CD4-positive, alpha-beta memory T cell (primary cell): ENCODE measurements at regions not wholly inside any gene's neighbourhood (a gene's known extent, or its start where the extent isn't known, plus 50 kb on each side); places are given as distances from the start of the nearest gene placed in this dataset.

ENCODE experiments used
- CTCF ChIA-PET: fragments of 350-600 bp; sonication (Branson Sonifier 250); formaldehyde crosslinking; loops from one replicate; lab custom pipeline; 2021; ENCODE audit warnings: inconsistent platforms; ENCODE audit not compliant: partially characterized antibody; lab: Charles Lee
- POLR2A ChIA-PET: fragments of 350-600 bp; sonication (Branson Sonifier 250); formaldehyde crosslinking; loops from one replicate; lab custom pipeline; 2021; ENCODE audit not compliant: partially characterized antibody; lab: Charles Lee
- DNase-seq, 5 donors: peaks; one replicate each; pipeline versions ENCODE4 v3.0.0 to v3.0.0-alpha.2; 2020 to 2022; ENCODE audit warnings: mixed read lengths in 1 of 5
- H3K27ac ChIP-seq: one replicate; pipeline ENCODE4 v1.7.0; 2013; ENCODE audit warnings: low read depth, low read length
- H3K27me3 ChIP-seq: 2 replicates; pipeline ENCODE4 v1.7.0; 2013; ENCODE audit warnings: mild to moderate bottlenecking, low read length, moderate library complexity; ENCODE audit not compliant: insufficient read depth
- H3K36me3 ChIP-seq: 2 replicates; pipeline ENCODE4 v1.7.0; 2013; ENCODE audit warnings: mild to moderate bottlenecking, low read length, moderate library complexity; ENCODE audit not compliant: insufficient read depth
- H3K4me1 ChIP-seq: 2 replicates; pipeline ENCODE4 v1.7.0; 2013; ENCODE audit warnings: mild to moderate bottlenecking, low read length, moderate library complexity; ENCODE audit not compliant: insufficient read depth
- H3K4me3 ChIP-seq, 2 donors: one replicate each; pipeline ENCODE4 v1.7.0; 2013; ENCODE audit warnings: low read length in 2 of 2, mild to moderate bottlenecking in 1 of 2
- H3K9me3 ChIP-seq, 2 donors: one replicate each; pipeline ENCODE4 v1.7.0; 2013; ENCODE audit warnings: low read length in 2 of 2, control low read depth in 1 of 2; ENCODE audit not compliant: control insufficient read depth in 1 of 2
- H3K27ac Mint-ChIP-seq, 7 donors: one replicate each; pipeline ENCODE4 v1.8.0; 2020 to 2021; ENCODE audit warnings: mixed read lengths in 7 of 7, mild to moderate bottlenecking in 6 of 7, inconsistent platforms in 3 of 7, moderate library complexity in 3 of 7
- H3K27me3 Mint-ChIP-seq, 2 donors: one replicate each; pipeline ENCODE4 v1.8.0; 2020 to 2021; ENCODE audit warnings: mixed read lengths in 2 of 2
- H3K36me3 Mint-ChIP-seq, 2 donors: one replicate each; pipeline ENCODE4 v1.8.0; 2020 to 2021; ENCODE audit warnings: mixed read lengths in 2 of 2, inconsistent platforms in 1 of 2, mild to moderate bottlenecking in 1 of 2
- H3K4me1 Mint-ChIP-seq, 4 donors: one replicate each; pipeline ENCODE4 v1.8.0; 2020 to 2021; ENCODE audit warnings: mixed read lengths in 4 of 4, mild to moderate bottlenecking in 1 of 4
- H3K4me3 Mint-ChIP-seq, 8 donors: one replicate each; pipeline ENCODE4 v1.8.0; 2020 to 2021; ENCODE audit warnings: mixed read lengths in 8 of 8, mild to moderate bottlenecking in 7 of 8, moderate library complexity in 6 of 8, inconsistent platforms in 3 of 8
- H3K9me3 Mint-ChIP-seq, 8 donors: one replicate each; pipeline ENCODE4 v1.8.0; 2020 to 2021; ENCODE audit warnings: mixed read lengths in 8 of 8, mild to moderate bottlenecking in 5 of 8, inconsistent platforms in 3 of 8, moderate library complexity in 1 of 8
- intact Hi-C: fragments of 100-400 bp; cut with micrococcal nuclease; formaldehyde crosslinking; loops from one replicate; pipeline ENCODE4 v1.15.1; 2023

GRCh38 chrX:6909396-6909795 is 238.1 kb upstream of the STS start:
- Mint-ChIP-seq H3K27me3 (no peaks in the 10 kb centered on the region), H3K9me3 (no peaks in the 10 kb centered on the region), H3K27ac (no peak overlapping the region), H3K4me3 (no peak overlapping the region), H3K36me3 (no peaks in the 10 kb centered on the region), H3K4me1 (no peaks in the 10 kb centered on the region)
- ChIA-PET CTCF (no interaction called here), POLR2A (no interaction called here)
- no peaks in the 10 kb centered on the region for H3K36me3 ChIP-seq
- no peak overlapping the region for H3K27ac ChIP-seq
- H3K4me3 ChIP-seq = no peak overlapping the region
- DNase-seq = no peak
- intact Hi-C loops = no loop called here
- H3K4me1 ChIP-seq = no peaks in the 10 kb centered on the region
- H3K27me3 ChIP-seq = no peaks in the 10 kb centered on the region
- H3K9me3 ChIP-seq = no peaks in the 10 kb centered on the region

- no peaks in the 10 kb centered on the region for H3K9me3 ChIP-seq
- intact Hi-C loops = no loop called here
- H3K4me3 ChIP-seq = no peak overlapping the region
- Mint-ChIP-seq H3K9me3 (no peaks in the 10 kb centered on the region), H3K4me1 (no peaks in the 10 kb centered on the region), H3K27me3 (no peaks in the 10 kb centered on the region), H3K36me3 (no peaks in the 10 kb centered on the region), H3K27ac (no peak overlapping the region), H3K4me3 (no peak overlapping the region)
- no peak overlapping the region for H3K27ac ChIP-seq
- ChIA-PET CTCF (no interaction called here), POLR2A (no interaction called here)
- H3K27me3 ChIP-seq = no peaks in the 10 kb centered on the region
- DNase-seq = no peak
- no peaks in the 10 kb centered on the region for H3K36me3 ChIP-seq
- H3K4me1 ChIP-seq = no peaks in the 10 kb centered on the region
Observed at GRCh38 chrX:6906608-6907007, 240.9 kb upstream of the STS start.

GRCh38 chrX:6904156-6904555 is 243.4 kb upstream of the STS start:
- H3K9me3 Mint-ChIP-seq = peaks cover 0 to 1% (median 0%) of the 10 kb centered on the region in 8 donors
- no peaks in the 10 kb centered on the region for H3K36me3 Mint-ChIP-seq
- H3K36me3 ChIP-seq = no peaks in the 10 kb centered on the region
- no peak overlapping the region for H3K27ac ChIP-seq
- intact Hi-C loops = no loop called here
- CTCF ChIA-PET = no interaction called here
- no peaks in the 10 kb centered on the region for H3K4me1 Mint-ChIP-seq
- no peaks in the 10 kb centered on the region for H3K27me3 ChIP-seq
- no peak for DNase-seq
- H3K27me3 Mint-ChIP-seq = no peaks in the 10 kb centered on the region
- H3K4me3 ChIP-seq = no peak overlapping the region
- H3K4me3 Mint-ChIP-seq = no peak overlapping the region
- no peaks in the 10 kb centered on the region for H3K4me1 ChIP-seq
- POLR2A ChIA-PET = no interaction called here
- H3K9me3 ChIP-seq = no peaks in the 10 kb centered on the region
- H3K27ac Mint-ChIP-seq = no peak overlapping the region

- H3K36me3 Mint-ChIP-seq = no peaks in the 10 kb centered on the region
- no peaks in the 10 kb centered on the region for H3K4me1 Mint-ChIP-seq
- H3K36me3 ChIP-seq = no peaks in the 10 kb centered on the region
- CTCF ChIA-PET = no interaction called here
- no peak overlapping the region for H3K27ac Mint-ChIP-seq
- no peaks in the 10 kb centered on the region for H3K4me1 ChIP-seq
- POLR2A ChIA-PET = no interaction called here
- peaks cover 0 to 5% (median under 1%) of the 10 kb centered on the region in 8 donors for H3K9me3 Mint-ChIP-seq
- H3K4me3 ChIP-seq = no peak overlapping the region
- no peaks in the 10 kb centered on the region for H3K9me3 ChIP-seq
- DNase-seq = no peak
- H3K27ac ChIP-seq = no peak overlapping the region
- H3K27me3 ChIP-seq = no peaks in the 10 kb centered on the region
- intact Hi-C loops = no loop called here
- no peaks in the 10 kb centered on the region for H3K27me3 Mint-ChIP-seq
- no peak overlapping the region for H3K4me3 Mint-ChIP-seq
Observed at GRCh38 chrX:6898371-6898770, 249.1 kb upstream of the STS start.

GRCh38 chrX:6891404-6891803 is 256.1 kb upstream of the STS start:
- POLR2A ChIA-PET = no interaction called here
- no peak for DNase-seq

GRCh38 chrX:6890544-6891261 is 256.8 kb upstream of the STS start:
- no peak overlapping the region for H3K4me3 Mint-ChIP-seq
- no peak for DNase-seq
- H3K9me3 Mint-ChIP-seq = peaks cover 2 to 25% (median 8%) of the 10 kb centered on the region in 8 donors
- CTCF ChIA-PET = no interaction called here
- Histone ChIP-seq H3K4me1 (no peaks in the 10 kb centered on the region), H3K27ac (no peak overlapping the region), H3K27me3 (no peaks in the 10 kb centered on the region), H3K4me3 (no peak overlapping the region), H3K9me3 (no peaks in the 10 kb centered on the region), H3K36me3 (no peaks in the 10 kb centered on the region)
- H3K4me1 Mint-ChIP-seq = no peaks in the 10 kb centered on the region
- H3K27ac Mint-ChIP-seq = no peak overlapping the region
- peaks cover 0 to 8% of the 10 kb centered on the region in 2 donors for H3K36me3 Mint-ChIP-seq
- H3K27me3 Mint-ChIP-seq = no peaks in the 10 kb centered on the region
- POLR2A ChIA-PET = no interaction called here
- intact Hi-C loops = no loop called here

More at GRCh38 chrX:6891404-6891803, 256.1 kb upstream of the STS start:
- Mint-ChIP-seq H3K36me3 (peaks cover 0 to 8% of the 10 kb centered on the region in 2 donors), H3K4me1 (no peaks in the 10 kb centered on the region), H3K9me3 (peaks cover 2 to 25% (median 8%) of the 10 kb centered on the region in 8 donors), H3K27me3 (no peaks in the 10 kb centered on the region), H3K27ac (no peak overlapping the region), H3K4me3 (no peak overlapping the region)
- no peak overlapping the region for H3K4me3 ChIP-seq
- H3K27me3 ChIP-seq = no peaks in the 10 kb centered on the region
- no peaks in the 10 kb centered on the region for H3K36me3 ChIP-seq
- no peaks in the 10 kb centered on the region for H3K4me1 ChIP-seq
- intact Hi-C loops = no loop called here
- no peak overlapping the region for H3K27ac ChIP-seq
- CTCF ChIA-PET = no interaction called here
- H3K9me3 ChIP-seq = no peaks in the 10 kb centered on the region

- Histone ChIP-seq H3K36me3 (no peaks in the 10 kb centered on the region), H3K9me3 (no peaks in the 10 kb centered on the region), H3K27ac (no peak overlapping the region), H3K4me3 (no peak overlapping the region), H3K27me3 (no peaks in the 10 kb centered on the region), H3K4me1 (no peaks in the 10 kb centered on the region)
- CTCF ChIA-PET = no interaction called here
- POLR2A ChIA-PET = no interaction called here
- H3K9me3 Mint-ChIP-seq = peaks cover 0 to 5% (median 1%) of the 10 kb centered on the region in 8 donors
- H3K36me3 Mint-ChIP-seq = no peaks in the 10 kb centered on the region
- no peak overlapping the region for H3K27ac Mint-ChIP-seq
- H3K27me3 Mint-ChIP-seq = no peaks in the 10 kb centered on the region
- no peak for DNase-seq
- intact Hi-C loops = no loop called here
- H3K4me3 Mint-ChIP-seq = no peak overlapping the region
- H3K4me1 Mint-ChIP-seq = no peaks in the 10 kb centered on the region
Observed at GRCh38 chrX:6885909-6886308, 261.6 kb upstream of the STS start.
